ENCODE measurements at regions not wholly inside any gene's neighbourhood (a gene's known extent, or its start where the extent isn't known, plus 50 kb on each side); places are given as distances from the start of the nearest gene placed in this dataset.

- no peak for TF ChIP-seq YY1 (IDR thresholded peaks at IDR 0.05; ENCODE audit: borderline replicate concordance in 1 of 3, control insufficient read depth in 1 of 3, extremely low read depth in 1 of 3, insufficient read depth in 3 of 3, insufficient read length in 1 of 3, insufficient replicate concordance in 2 of 3, low read depth in 1 of 3, low read length in 2 of 3)
- TF ChIP-seq ZFP30 (CRISPR knock-in tag; IDR thresholded peaks at IDR 0.05; ENCODE audit: borderline replicate concordance): no peak
- TF ChIP-seq LARP7 (IDR thresholded peaks at IDR 0.05): no peak
- peak; percentile 75 for TF ChIP-seq C11orf30 (IDR thresholded peaks at IDR 0.05; ENCODE audit: low read depth)
- TF ChIP-seq ETV5 (CRISPR knock-in tag; IDR thresholded peaks at IDR 0.05; ENCODE audit: low read depth): no peak
- peak; percentile 23; the same call in 1 of the 2 replicates for TF ChIP-seq MAFF (IDR thresholded peaks at IDR 0.05; ENCODE audit: low read length)
- no peak for TF ChIP-seq ZNF318 (IDR thresholded peaks at IDR 0.05; ENCODE audit: borderline replicate concordance in 1 of 2, low read depth in 1 of 2)
- no peak for TF ChIP-seq BCLAF1 (IDR thresholded peaks at IDR 0.05; ENCODE audit: borderline replicate concordance in 1 of 2, control insufficient read depth in 1 of 2, low read depth in 2 of 2, low read length in 1 of 2)
- TF ChIP-seq NFYB (IDR thresholded peaks at IDR 0.05; ENCODE audit: extremely low read depth, insufficient read length): no peak
- TF ChIP-seq PRPF4 (IDR thresholded peaks at IDR 0.05; ENCODE audit: insufficient read depth, low read depth, low read length, poor library complexity, severe bottlenecking): no peak
- no peak for TF ChIP-seq CREB3 (tag; conservative IDR thresholded peaks at IDR 0.05; ENCODE audit: low read depth)
- TF ChIP-seq ZNF316 (IDR thresholded peaks at IDR 0.05): peak; percentile 85
These were observed 322.7 kb downstream of the CRPPA start (continued) for GRCh38 chr7:16098585-16099179.
